GM12891 (cell line): ENCODE measurements at regions not wholly inside any gene's neighbourhood (a gene's known extent, or its start where the extent isn't known, plus 50 kb on each side); places are given as distances from the start of the nearest gene placed in this dataset.

Experiments used
- DNase-seq: peaks from one replicate; pipeline ENCODE4 v3.0.0; 2011; ENCODE audit warnings: low spot score; ENCODE audit not compliant: insufficient read length
- FAIRE-seq: peaks from 2 replicates; lab custom pipeline; 2011; peaks lifted over from hg19 to GRCh38; lab: Jason Lieb, UNC
- PAX5 ChIP-seq: IDR thresholded peaks from 2 replicates; pipeline ENCODE4 v1.6.1; 2011; ENCODE audit warnings: low read length, moderate library complexity, mild to moderate bottlenecking; ENCODE audit not compliant: insufficient read depth, severe bottlenecking
- POLR2A ChIP-seq: IDR thresholded peaks from 2 replicates; pipeline ENCODE4 v1.6.1; 2011; ENCODE audit warnings: low read depth, low read length, control low read depth
- POLR2AphosphoS5 ChIP-seq: IDR thresholded peaks from 2 replicates; pipeline ENCODE4 v1.6.1; 2011; ENCODE audit warnings: low read depth, low read length, control low read depth
- POU2F2 ChIP-seq: IDR thresholded peaks from 2 replicates; pipeline ENCODE4 v1.6.1; 2011; ENCODE audit warnings: low read depth, mild to moderate bottlenecking, control low read depth, low read length, moderate library complexity
- SPI1 ChIP-seq: IDR thresholded peaks from 2 replicates; pipeline ENCODE4 v1.6.1; 2011; ENCODE audit warnings: low read depth, low read length, control low read depth
- TAF1 ChIP-seq: IDR thresholded peaks from 2 replicates; pipeline ENCODE4 v1.6.1; 2011; ENCODE audit warnings: low read depth, low read length, control low read depth

DNA sequence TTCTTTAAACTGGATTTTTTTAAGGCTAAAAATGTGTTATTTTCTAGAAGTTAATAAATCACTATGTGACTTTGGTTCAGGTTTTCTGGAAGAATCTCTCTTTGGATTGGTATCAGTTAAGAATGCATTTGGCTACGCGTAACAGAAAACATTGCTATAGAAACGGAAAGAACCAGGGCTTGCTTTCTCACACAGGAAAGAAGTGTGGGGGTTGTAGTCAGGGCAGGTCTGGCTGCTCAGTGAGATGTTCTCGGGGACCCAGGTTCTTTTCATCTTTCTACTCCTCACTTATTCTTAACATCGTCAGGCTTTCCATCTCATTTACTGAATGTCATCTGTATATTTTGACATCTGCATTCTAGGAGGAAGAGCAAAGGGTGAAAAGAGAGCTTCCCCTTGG, 191.4 kb downstream of the ZBTB18 start:
- FAIRE-seq (no peak), DNase-seq (no peak)
- no peak for TF ChIP-seq POU2F2
- TF ChIP-seq SPI1: no peak
- TF ChIP-seq TAF1: no peak
- no peak for TF ChIP-seq POLR2A
- no peak for TF ChIP-seq PAX5
- TF ChIP-seq POLR2AphosphoS5: no peak

DNA sequence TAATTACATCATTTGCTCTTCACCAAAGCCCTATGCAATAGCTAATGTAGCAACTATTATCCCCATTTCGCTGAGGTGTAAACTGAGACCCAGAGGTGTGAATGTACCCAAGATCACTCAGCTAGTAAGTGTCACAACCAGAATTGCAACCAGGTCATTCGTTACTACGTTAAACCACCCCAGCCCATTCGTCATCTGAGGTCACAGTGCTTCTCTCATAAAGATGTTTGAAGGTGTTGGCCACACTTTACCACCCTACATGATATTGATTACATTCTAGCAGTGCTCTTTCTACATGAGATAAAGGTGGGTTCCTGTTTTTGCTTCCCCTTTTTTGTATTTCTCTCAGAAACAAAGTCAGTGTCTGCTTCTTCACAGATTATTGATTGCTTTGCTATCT, 195.3 kb downstream of the ZBTB18 start:
- FAIRE-seq (no peak), DNase-seq (no peak)
- TF ChIP-seq POU2F2 (no peak), TAF1 (no peak), POLR2A (no peak), POLR2AphosphoS5 (no peak), SPI1 (peak; percentile 24; the same call in 1 of the 2 replicates), PAX5 (no peak)

GRCh38 chr1:244248426-244248825, 197.3 kb downstream of the ZBTB18 start:
- DNase-seq (no peak), FAIRE-seq (no peak)
- no peak for TF ChIP-seq SPI1
- no peak for TF ChIP-seq POLR2A
- TF ChIP-seq TAF1: no peak
- TF ChIP-seq PAX5: no peak
- TF ChIP-seq POLR2AphosphoS5: no peak
- TF ChIP-seq POU2F2: no peak

GRCh38 chr1:244252211-244252610, 199.5 kb downstream of the ADSS2 start:
- TF ChIP-seq POLR2AphosphoS5 (no peak), POLR2A (no peak), PAX5 (no peak), POU2F2 (no peak), TAF1 (no peak), SPI1 (no peak)
- no peak for FAIRE-seq
- no peak for DNase-seq

DNA sequence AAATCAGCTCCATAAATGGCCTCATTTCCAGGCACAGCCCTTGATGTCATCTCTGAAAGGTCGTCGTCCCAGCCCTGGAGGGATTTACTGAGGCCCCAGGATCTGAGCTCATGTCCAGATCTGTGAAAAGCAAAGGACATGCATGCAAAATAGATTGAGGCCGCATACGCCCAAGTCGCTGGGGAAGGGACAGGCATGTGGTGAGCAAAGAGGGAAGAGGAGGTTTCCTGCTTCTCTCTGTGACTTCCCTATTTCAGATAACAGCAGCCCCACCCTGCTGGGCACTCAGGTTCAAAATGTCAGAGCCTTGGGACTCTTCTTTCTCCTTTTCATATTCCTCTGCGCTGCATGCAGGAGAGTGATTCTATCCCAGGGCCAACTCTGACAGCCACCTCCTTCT, 197.2 kb downstream of the ADSS2 start:
- TF ChIP-seq POU2F2 (no peak), POLR2AphosphoS5 (no peak), PAX5 (no peak), SPI1 (peak; percentile 63), POLR2A (no peak)
- FAIRE-seq: no peak
- DNase-seq: no peak

GRCh38 chr1:244255426-244255965, 196.2 kb downstream of the ADSS2 start:
- no peak for DNase-seq
- no peak for FAIRE-seq
- TF ChIP-seq PAX5: no peak
- TF ChIP-seq POU2F2: no peak
- no peak for TF ChIP-seq SPI1
- TF ChIP-seq TAF1: no peak
- TF ChIP-seq POLR2AphosphoS5: no peak
- no peak for TF ChIP-seq POLR2A

DNA sequence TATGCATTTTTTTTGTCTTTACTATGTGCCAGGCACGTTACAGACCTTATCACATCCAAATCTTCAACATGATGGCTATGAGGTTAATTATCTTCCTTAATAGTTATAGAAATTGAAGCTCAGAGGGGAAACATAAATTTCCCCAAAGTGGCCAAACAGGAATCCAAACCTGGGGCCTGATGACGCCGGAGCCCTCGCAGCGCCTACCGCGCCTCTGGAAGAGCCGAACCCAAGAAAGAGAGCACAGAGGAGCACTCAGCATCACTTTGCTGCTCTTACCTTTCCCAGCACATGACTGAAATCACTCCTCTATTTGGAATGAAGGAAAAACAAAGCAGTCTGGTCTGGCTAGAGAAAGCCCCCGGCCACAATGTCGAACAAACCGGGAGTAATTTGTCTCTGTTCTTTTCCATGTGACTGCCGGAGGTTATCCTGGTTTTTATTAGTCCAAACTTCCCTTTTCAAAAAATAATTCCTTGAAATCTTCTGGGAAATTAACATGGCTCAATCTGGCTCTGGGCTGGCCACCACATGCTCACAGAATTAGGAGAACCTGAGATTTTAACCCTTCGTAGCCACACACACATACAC, 195.5 kb downstream of the ADSS2 start:
- FAIRE-seq (no peak), DNase-seq (no peak)
- no peak for TF ChIP-seq SPI1
- TF ChIP-seq POU2F2: no peak
- TF ChIP-seq TAF1: no peak
- no peak for TF ChIP-seq POLR2A
- no peak for TF ChIP-seq POLR2AphosphoS5
- TF ChIP-seq PAX5: no peak

- TF ChIP-seq POLR2AphosphoS5 (no peak), POLR2A (no peak), TAF1 (no peak), PAX5 (no peak), SPI1 (no peak), POU2F2 (no peak)
- no peak for FAIRE-seq
- DNase-seq: no peak
These were observed 187.5 kb downstream of the ADSS2 start for GRCh38 chr1:244264163-244264562.

GRCh38 chr1:244265507-244265906, 186.2 kb downstream of the ADSS2 start:
- DNase-seq (no peak), FAIRE-seq (no peak)
- TF ChIP-seq POU2F2 (no peak), POLR2AphosphoS5 (no peak), SPI1 (no peak), POLR2A (no peak), PAX5 (no peak), TAF1 (no peak)

GRCh38 chr1:244269169-244269568, 182.5 kb downstream of the ADSS2 start:
- no peak for TF ChIP-seq TAF1
- no peak for TF ChIP-seq POLR2AphosphoS5
- TF ChIP-seq POLR2A: no peak
- TF ChIP-seq SPI1: no peak
- no peak for TF ChIP-seq PAX5
- no peak for TF ChIP-seq POU2F2
- no peak for FAIRE-seq
- DNase-seq: no peak
